ENCODE measurements at regions not wholly inside any gene's neighbourhood (a gene's known extent, or its start where the extent isn't known, plus 50 kb on each side); places are given as distances from the start of the nearest gene placed in this dataset.

DNA sequence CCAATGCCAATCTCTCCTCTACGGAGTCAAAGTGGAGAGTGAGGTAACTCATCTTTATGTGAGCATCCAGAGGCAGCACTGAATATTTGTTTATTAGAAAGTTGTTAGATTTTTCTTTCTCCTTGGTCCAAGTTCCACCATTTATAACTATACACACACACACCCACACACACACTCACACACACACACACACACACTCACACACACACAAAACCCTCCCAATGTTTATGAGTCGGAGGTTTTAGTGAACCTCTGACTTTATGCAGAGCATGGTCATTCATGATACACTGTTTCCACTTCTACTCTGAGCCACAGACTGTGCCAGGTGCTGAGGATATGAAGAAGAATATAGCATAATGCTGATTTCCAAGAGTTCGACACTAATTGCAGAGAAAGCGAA is 132.9 kb upstream of the CCDC68 start:
- no peaks in the 10 kb centered on the region for H3K36me3 Mint-ChIP-seq (ENCODE audit: unreplicated experiment)
- H3K4me1 Mint-ChIP-seq (ENCODE audit: unreplicated experiment) = peaks cover 8% of the 10 kb centered on the region
- no peak overlapping the region for H3K27ac Mint-ChIP-seq (ENCODE audit: unreplicated experiment)
- no peak overlapping the region for H3K4me3 Mint-ChIP-seq (ENCODE audit: unreplicated experiment)
- H3K9me3 Mint-ChIP-seq (ENCODE audit: unreplicated experiment) = peaks cover 6% of the 10 kb centered on the region
- TF ChIP-seq, protein P1, sequence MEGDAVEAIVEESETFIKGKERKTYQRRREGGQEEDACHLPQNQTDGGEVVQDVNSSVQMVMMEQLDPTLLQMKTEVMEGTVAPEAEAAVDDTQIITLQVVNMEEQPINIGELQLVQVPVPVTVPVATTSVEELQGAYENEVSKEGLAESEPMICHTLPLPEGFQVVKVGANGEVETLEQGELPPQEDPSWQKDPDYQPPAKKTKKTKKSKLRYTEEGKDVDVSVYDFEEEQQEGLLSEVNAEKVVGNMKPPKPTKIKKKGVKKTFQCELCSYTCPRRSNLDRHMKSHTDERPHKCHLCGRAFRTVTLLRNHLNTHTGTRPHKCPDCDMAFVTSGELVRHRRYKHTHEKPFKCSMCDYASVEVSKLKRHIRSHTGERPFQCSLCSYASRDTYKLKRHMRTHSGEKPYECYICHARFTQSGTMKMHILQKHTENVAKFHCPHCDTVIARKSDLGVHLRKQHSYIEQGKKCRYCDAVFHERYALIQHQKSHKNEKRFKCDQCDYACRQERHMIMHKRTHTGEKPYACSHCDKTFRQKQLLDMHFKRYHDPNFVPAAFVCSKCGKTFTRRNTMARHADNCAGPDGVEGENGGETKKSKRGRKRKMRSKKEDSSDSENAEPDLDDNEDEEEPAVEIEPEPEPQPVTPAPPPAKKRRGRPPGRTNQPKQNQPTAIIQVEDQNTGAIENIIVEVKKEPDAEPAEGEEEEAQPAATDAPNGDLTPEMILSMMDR (IDR thresholded peaks at IDR 0.05) = no peak
- H3K27me3 Mint-ChIP-seq (ENCODE audit: unreplicated experiment) = peaks cover 10% of the 10 kb centered on the region
- DNase-seq (ENCODE audit: extremely low spot score, unreplicated experiment) = no peak

GRCh38 chr18:55090564-55091188 is 131.4 kb upstream of the CCDC68 start:
- Mint-ChIP-seq H3K36me3 (ENCODE audit: unreplicated experiment) (no peaks in the 10 kb centered on the region), H3K4me1 (ENCODE audit: unreplicated experiment) (no peaks in the 10 kb centered on the region), H3K27ac (ENCODE audit: unreplicated experiment) (no peak overlapping the region), H3K9me3 (ENCODE audit: unreplicated experiment) (peaks cover 6% of the 10 kb centered on the region), H3K4me3 (ENCODE audit: unreplicated experiment) (no peak overlapping the region), H3K27me3 (ENCODE audit: unreplicated experiment) (peaks cover 15% of the 10 kb centered on the region)
- DNase-seq (ENCODE audit: extremely low spot score, unreplicated experiment) = no peak
- TF ChIP-seq, protein P1 (IDR thresholded peaks at IDR 0.05) = no peak

GRCh38 chr18:55089610-55090009 is 130.3 kb upstream of the CCDC68 start:
- Mint-ChIP-seq H3K4me1 (ENCODE audit: unreplicated experiment) (no peaks in the 10 kb centered on the region), H3K4me3 (ENCODE audit: unreplicated experiment) (no peak overlapping the region), H3K27me3 (ENCODE audit: unreplicated experiment) (peaks cover 12% of the 10 kb centered on the region), H3K27ac (ENCODE audit: unreplicated experiment) (no peak overlapping the region), H3K9me3 (ENCODE audit: unreplicated experiment) (peaks cover 6% of the 10 kb centered on the region), H3K36me3 (ENCODE audit: unreplicated experiment) (no peaks in the 10 kb centered on the region)
- DNase-seq (ENCODE audit: extremely low spot score, unreplicated experiment) = no peak
- TF ChIP-seq, protein P1 (IDR thresholded peaks at IDR 0.05) = no peak

DNA sequence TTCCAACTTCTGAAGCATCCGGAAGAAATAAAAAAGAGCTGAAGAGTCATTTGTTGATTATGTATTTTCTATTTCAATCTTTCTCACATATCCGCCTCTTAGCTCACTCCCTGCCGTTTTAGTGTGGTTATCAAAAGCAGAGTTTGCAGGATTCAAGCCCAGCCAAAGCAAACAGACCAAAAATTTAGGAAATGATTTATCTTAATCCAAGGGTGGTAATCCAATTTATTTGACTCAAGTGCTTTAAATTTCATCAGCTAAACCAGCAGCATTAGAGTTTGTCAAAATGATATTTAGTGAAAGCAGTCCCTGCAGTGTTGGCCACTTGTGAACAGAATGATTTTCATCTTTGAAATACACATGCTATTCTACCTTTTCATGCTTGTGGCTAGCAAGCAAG is 129.3 kb upstream of the CCDC68 start:
- DNase-seq (ENCODE audit: extremely low spot score, unreplicated experiment) = no peak

DNA sequence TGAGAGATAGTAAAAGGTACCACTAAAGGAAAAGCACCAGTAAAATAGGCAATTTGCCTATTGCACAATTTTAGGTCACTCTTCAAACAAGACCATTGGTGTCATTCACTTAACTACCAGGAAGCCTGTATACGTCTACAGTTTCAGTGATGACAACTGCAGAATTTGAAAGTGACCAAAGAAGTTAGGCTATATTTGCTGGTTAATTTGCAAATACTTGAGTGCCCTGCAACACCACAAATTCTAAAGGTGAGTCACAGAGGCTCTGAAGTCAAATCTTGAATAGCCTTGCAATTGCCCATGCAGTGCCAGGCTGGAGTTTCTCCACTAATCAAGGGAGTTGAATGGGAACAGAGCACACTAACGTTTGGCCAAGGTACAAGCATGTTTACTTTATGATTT is 128.7 kb upstream of the CCDC68 start:
- no peak for DNase-seq (ENCODE audit: extremely low spot score, unreplicated experiment)
- Mint-ChIP-seq H3K36me3 (ENCODE audit: unreplicated experiment) (no peaks in the 10 kb centered on the region), H3K27me3 (ENCODE audit: unreplicated experiment) (peaks cover 12% of the 10 kb centered on the region)

More for the DNA sequence above, 129.3 kb upstream of the CCDC68 start:
- no peak overlapping the region for H3K27ac Mint-ChIP-seq (ENCODE audit: unreplicated experiment)
- no peak overlapping the region for H3K4me3 Mint-ChIP-seq (ENCODE audit: unreplicated experiment)
- H3K27me3 Mint-ChIP-seq (ENCODE audit: unreplicated experiment) = peaks cover 12% of the 10 kb centered on the region
- H3K4me1 Mint-ChIP-seq (ENCODE audit: unreplicated experiment) = no peaks in the 10 kb centered on the region
- H3K9me3 Mint-ChIP-seq (ENCODE audit: unreplicated experiment) = peaks cover 6% of the 10 kb centered on the region
- no peaks in the 10 kb centered on the region for H3K36me3 Mint-ChIP-seq (ENCODE audit: unreplicated experiment)
- TF ChIP-seq, protein P1 (IDR thresholded peaks at IDR 0.05) = no peak

More for the DNA sequence above, 128.7 kb upstream of the CCDC68 start:
- Mint-ChIP-seq H3K9me3 (ENCODE audit: unreplicated experiment) (peaks cover 6% of the 10 kb centered on the region), H3K27ac (ENCODE audit: unreplicated experiment) (no peak overlapping the region), H3K4me3 (ENCODE audit: unreplicated experiment) (no peak overlapping the region), H3K4me1 (ENCODE audit: unreplicated experiment) (no peaks in the 10 kb centered on the region)
- TF ChIP-seq, protein P1 (IDR thresholded peaks at IDR 0.05) = no peak

Data from osteocyte (in vitro differentiated cells).